HFF-Myc (cell line): ENCODE measurements at regions not wholly inside any gene's neighbourhood (a gene's known extent, or its start where the extent isn't known, plus 50 kb on each side); places are given as distances from the start of the nearest gene placed in this dataset.

Experiments
- DNase-seq: peaks from one replicate; pipeline ENCODE4 v3.0.0-alpha.2; 2011; ENCODE audit warnings: low read depth; ENCODE audit errors: extremely low read depth
- H3K4me3 ChIP-seq: replicated peaks from 2 replicates; pipeline ENCODE4 v1.5.1; 2011; ENCODE audit warnings: low read depth, mild to moderate bottlenecking, control low read depth, low read length
- TF ChIP-seq, protein P1 (sequence below): IDR thresholded peaks from 2 replicates; pipeline ENCODE4 v1.5.1; 2012; ENCODE audit warnings: mild to moderate bottlenecking, low read depth, low read length, control low read depth; ENCODE audit errors: missing control alignments

DNA sequence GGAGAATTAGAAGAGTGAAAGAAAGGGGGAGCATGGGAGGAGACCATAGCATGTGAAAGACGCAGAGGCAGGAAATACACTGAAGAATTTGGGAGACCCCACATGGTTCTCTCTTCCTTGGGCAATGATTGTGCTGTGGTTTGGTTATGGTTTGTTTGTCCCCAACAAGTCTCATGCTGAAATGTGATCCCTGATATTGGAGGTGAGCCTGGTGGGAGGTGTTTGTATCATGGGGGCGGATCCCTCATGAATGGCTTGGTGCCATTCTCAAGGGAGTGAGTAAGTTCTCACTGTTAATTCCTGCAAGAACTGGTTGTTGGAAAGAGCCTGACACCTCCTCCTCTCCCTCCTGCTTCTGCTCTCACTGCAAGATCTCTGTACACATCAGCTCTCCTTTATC is 78.6 kb upstream of the RAI2 start:
- TF ChIP-seq, protein P1, sequence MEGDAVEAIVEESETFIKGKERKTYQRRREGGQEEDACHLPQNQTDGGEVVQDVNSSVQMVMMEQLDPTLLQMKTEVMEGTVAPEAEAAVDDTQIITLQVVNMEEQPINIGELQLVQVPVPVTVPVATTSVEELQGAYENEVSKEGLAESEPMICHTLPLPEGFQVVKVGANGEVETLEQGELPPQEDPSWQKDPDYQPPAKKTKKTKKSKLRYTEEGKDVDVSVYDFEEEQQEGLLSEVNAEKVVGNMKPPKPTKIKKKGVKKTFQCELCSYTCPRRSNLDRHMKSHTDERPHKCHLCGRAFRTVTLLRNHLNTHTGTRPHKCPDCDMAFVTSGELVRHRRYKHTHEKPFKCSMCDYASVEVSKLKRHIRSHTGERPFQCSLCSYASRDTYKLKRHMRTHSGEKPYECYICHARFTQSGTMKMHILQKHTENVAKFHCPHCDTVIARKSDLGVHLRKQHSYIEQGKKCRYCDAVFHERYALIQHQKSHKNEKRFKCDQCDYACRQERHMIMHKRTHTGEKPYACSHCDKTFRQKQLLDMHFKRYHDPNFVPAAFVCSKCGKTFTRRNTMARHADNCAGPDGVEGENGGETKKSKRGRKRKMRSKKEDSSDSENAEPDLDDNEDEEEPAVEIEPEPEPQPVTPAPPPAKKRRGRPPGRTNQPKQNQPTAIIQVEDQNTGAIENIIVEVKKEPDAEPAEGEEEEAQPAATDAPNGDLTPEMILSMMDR, result no peak
- DNase-seq, result no peak
- no peak overlapping the region for H3K4me3 ChIP-seq

- DNase-seq, result no peak
- TF ChIP-seq, protein P1, result no peak
- H3K4me3 ChIP-seq, result no peak overlapping the region
Measured at GRCh38 chrX:17933856-17934255, 72.8 kb upstream of the RAI2 start.

- no peak overlapping the region for H3K4me3 ChIP-seq
- TF ChIP-seq, protein P1, result no peak
- DNase-seq, result no peak
Measured at GRCh38 chrX:17932781-17933180, 71.7 kb upstream of the RAI2 start.

- DNase-seq, result no peak
- no peak overlapping the region for H3K4me3 ChIP-seq
- TF ChIP-seq, protein P1, result no peak
Measured at GRCh38 chrX:17931855-17932254, 70.8 kb upstream of the RAI2 start.

DNA sequence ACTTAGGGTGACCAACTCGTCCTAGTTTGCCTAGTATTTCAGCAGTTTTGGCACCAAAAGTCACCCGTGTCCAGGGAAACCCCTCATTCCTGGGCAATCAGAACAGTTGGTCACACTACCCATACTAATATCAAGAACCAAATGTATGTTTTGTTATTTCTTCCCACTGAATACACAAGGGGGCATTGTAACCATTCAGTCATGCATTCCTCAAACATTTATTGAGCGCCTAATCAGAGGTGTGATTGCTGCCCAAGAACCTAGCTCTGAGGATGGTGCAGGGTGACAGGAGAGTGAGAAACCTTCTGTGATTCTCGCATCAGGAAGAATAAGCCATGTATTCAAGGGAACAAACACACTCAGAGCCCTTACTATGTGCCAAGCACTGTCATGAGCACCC is 69.8 kb upstream of the RAI2 start:
- DNase-seq, result no peak
- TF ChIP-seq, protein P1, result no peak
- no peak overlapping the region for H3K4me3 ChIP-seq

DNA sequence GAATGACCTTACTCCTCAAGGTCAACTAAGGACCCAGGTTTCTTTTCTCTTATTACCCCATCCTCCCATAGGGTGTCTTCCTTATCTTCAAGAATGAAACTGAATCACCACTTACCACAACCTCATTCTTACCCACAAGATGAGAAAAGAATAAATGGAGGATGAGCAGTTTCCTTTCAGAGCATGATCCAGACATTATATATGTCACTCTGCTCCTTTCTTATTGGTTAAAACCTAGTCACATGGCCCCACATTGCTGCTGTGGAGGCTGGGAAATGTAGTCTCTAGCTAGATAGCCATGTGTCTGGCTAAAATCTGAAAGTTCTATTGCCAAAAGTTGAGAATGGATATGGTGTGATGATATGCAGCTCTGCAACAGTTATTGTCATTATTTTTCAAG is 62.4 kb upstream of the RAI2 start:
- H3K4me3 ChIP-seq, result no peak overlapping the region
- DNase-seq, result no peak
- TF ChIP-seq, protein P1, result no peak

DNA sequence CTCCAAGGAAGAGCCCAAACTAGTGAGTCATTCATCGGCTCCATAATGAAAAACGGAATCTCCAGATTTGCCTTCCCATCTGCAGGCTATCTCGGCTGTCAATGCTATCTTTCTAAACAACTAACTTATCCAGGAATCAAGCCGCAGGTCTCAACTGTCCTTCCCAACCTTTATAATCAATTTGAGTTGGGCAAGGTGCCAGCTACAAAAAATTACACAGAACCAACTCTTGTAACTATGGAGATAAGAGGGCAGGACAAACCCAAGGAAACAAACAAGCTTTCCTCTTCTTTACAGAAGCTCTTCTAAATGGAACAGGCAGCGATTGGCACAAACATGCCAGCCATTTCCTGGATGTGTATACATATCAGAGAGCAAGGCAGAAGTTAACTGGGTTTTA is 61.2 kb upstream of the RAI2 start:
- TF ChIP-seq, protein P1, result no peak
- H3K4me3 ChIP-seq, result no peak overlapping the region
- no peak for DNase-seq
